Colonic mucosa (tissue), 4 donors: ENCODE measurements at regions not wholly inside any gene's neighbourhood (a gene's known extent, or its start where the extent isn't known, plus 50 kb on each side); places are given as distances from the start of the nearest gene placed in this dataset.
A peak's percentile ranks its signal among the peaks of the same experiment; 100 is the strongest.
"Not testable (repeated sequence)": the region's sequence is repeated elsewhere in the genome, so short reads cannot be mapped to it uniquely, and the experiment has no call there.

Experiments used
- DNase-seq: peaks from one replicate; pipeline ENCODE4 v3.0.0-alpha.2; 2020
- H3K27ac ChIP-seq: fragments of 200-600 bp; one replicate; pipeline ENCODE4 v1.8.0; 2021
- H3K27me3 ChIP-seq: fragments of 200-600 bp; one replicate; pipeline ENCODE4 v1.8.0; 2021
- H3K36me3 ChIP-seq: fragments of 200-600 bp; one replicate; pipeline ENCODE4 v1.8.0; 2021
- H3K4me1 ChIP-seq: fragments of 200-600 bp; one replicate; pipeline ENCODE4 v1.8.0; 2021; ENCODE audit warnings: mild to moderate bottlenecking
- H3K4me3 ChIP-seq: fragments of 200-600 bp; one replicate; pipeline ENCODE4 v1.8.0; 2021
- H3K9ac ChIP-seq, 2 donors: one replicate each; pipeline ENCODE4 v1.7.0; 2013; ENCODE audit warnings: control low read depth in 2 of 2, low read depth in 2 of 2, low read length in 2 of 2
- H3K9me3 ChIP-seq: fragments of 200-600 bp; one replicate; pipeline ENCODE4 v1.8.0; 2021
- CTCF ChIP-seq: fragments of 200-600 bp; IDR thresholded peaks from one replicate; pipeline ENCODE4 v1.8.0; 2022; ENCODE audit warnings: antibody characterized with exemption, mild to moderate bottlenecking
- intact Hi-C: fragments of 100-400 bp; cut with DNase I; formaldehyde crosslinking; loops from one replicate; pipeline ENCODE4 v1.14.1; 2022
- donor health status: healthy.
- donor health status: DM: no; HTN: no; CAD: no.
- donor health status: DM: no; HTN: no; CAD: no.

- H3K4me1 ChIP-seq: peaks cover 20% of the 10 kb centered on the region
- H3K36me3 ChIP-seq: no peaks in the 10 kb centered on the region
- H3K4me3 ChIP-seq: no peak overlapping the region
- DNase-seq: no peak
- intact Hi-C loops: no loop called here
- no peak overlapping the region for H3K9ac ChIP-seq
- no peaks in the 10 kb centered on the region for H3K27me3 ChIP-seq
- H3K27ac ChIP-seq: no peak overlapping the region
- H3K9me3 ChIP-seq: no peaks in the 10 kb centered on the region
- TF ChIP-seq CTCF: no peak
Observed at GRCh38 chr12:4151362-4152121, 122.0 kb upstream of the CCND2 start.

GRCh38 chr12:4150355-4150754 lies 123.2 kb upstream of the CCND2 start:
- intact Hi-C loops, H3K36me3 ChIP-seq, H3K4me3 ChIP-seq, DNase-seq, H3K9me3 ChIP-seq, H3K27me3 ChIP-seq, H3K27ac ChIP-seq, H3K9ac ChIP-seq: not testable (repeated sequence)
- H3K4me1 ChIP-seq: peaks cover 20% of the 10 kb centered on the region

- H3K27me3 ChIP-seq: no peaks in the 10 kb centered on the region
- peak; percentile 67 for DNase-seq
- H3K9me3 ChIP-seq: no peaks in the 10 kb centered on the region
- H3K4me1 ChIP-seq: peaks cover 11% of the 10 kb centered on the region
- no peak for TF ChIP-seq CTCF
- no peak overlapping the region for H3K27ac ChIP-seq
- no peak overlapping the region for H3K4me3 ChIP-seq
- intact Hi-C loops: loop anchor here (10.0 kb wide), 1 partner anchor 126 kb away; the partner anchor contains the start of gene CCND2
- H3K36me3 ChIP-seq: no peaks in the 10 kb centered on the region
- no peak overlapping the region for H3K9ac ChIP-seq
Observed at GRCh38 chr12:4148418-4149056, 125.0 kb upstream of the CCND2 start.

- TF ChIP-seq CTCF: no peak
- intact Hi-C loops: loop anchor here (10.0 kb wide), 1 partner anchor 128 kb away; the partner anchor contains the start of gene CCND2
- no peak overlapping the region for H3K4me3 ChIP-seq
Observed at GRCh38 chr12:4147031-4147481, 126.5 kb upstream of the CCND2 start.

GRCh38 chr12:4145990-4146859 lies 127.3 kb upstream of the CCND2 start:
- Histone ChIP-seq H3K36me3 (no peaks in the 10 kb centered on the region), H3K27ac (no peak overlapping the region), H3K9ac (no peak overlapping the region), H3K4me1 (peaks cover 6% of the 10 kb centered on the region), H3K9me3 (no peaks in the 10 kb centered on the region), H3K27me3 (no peaks in the 10 kb centered on the region), H3K4me3 (no peak overlapping the region)
- intact Hi-C loops: loop anchor here (10.0 kb wide), 1 partner anchor 129 kb away; the partner anchor contains the start of gene CCND2
- no peak for TF ChIP-seq CTCF
- no peak for DNase-seq

More at GRCh38 chr12:4147031-4147481, 126.5 kb upstream of the CCND2 start:
- no peaks in the 10 kb centered on the region for H3K27me3 ChIP-seq
- no peaks in the 10 kb centered on the region for H3K9me3 ChIP-seq
- H3K27ac ChIP-seq: no peak overlapping the region
- DNase-seq: no peak
- no peaks in the 10 kb centered on the region for H3K36me3 ChIP-seq
- H3K4me1 ChIP-seq: peaks cover 6% of the 10 kb centered on the region
- no peak overlapping the region for H3K9ac ChIP-seq
